ENCODE measurements at regions not wholly inside any gene's neighbourhood (a gene's known extent, or its start where the extent isn't known, plus 50 kb on each side); places are given as distances from the start of the nearest gene placed in this dataset.

- no peak for DNase-seq (ENCODE audit: low spot score)
- intact Hi-C loops (cut with DNase I) = no loop called here
Measured at GRCh38 chr5:93087326-93087725, 493.7 kb downstream of the NR2F1-AS1 start.

DNA sequence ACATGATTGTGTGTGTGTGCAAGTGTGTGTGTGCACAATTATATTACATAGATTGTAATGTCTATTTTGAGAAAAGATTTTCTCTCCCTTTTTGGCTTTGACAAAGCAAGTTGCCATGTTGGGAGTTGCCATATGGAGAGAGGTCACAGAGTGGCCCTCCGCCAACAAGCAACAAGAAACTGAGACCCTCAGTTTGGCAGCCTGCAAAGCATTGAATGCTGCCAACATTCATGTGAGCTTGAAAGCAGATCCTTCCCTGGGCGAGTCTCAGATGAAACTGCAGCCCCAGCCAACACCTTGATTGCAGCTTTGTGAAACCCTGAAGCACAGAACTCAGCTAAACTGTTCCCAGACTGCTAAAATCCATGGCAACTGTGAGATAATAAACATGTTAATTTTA, 498.0 kb downstream of the NR2F1-AS1 start:
- intact Hi-C loops (cut with DNase I) = no loop called here

DNA sequence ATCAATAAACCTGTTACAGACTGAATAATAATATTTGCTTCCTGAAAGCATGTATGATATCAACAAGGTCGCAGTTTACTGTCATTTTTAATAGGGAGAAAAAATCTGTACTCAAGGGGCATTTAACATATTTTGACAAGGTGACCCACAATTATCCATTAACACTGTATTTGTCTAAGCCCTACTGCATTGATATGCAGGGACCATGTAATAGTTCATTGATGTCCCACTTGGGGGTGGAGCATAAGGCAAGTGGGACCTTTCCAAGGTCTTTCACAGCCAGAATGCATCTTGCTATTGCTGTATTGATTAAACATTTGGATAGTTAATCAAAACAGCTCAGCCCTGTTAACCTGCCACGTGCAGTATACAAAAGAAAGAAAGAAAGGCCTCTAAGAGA, 502.0 kb downstream of the NR2F1-AS1 start:
- no peak for DNase-seq (ENCODE audit: low spot score)
- intact Hi-C loops (cut with DNase I) = loop anchor here (10.0 kb wide), 1 partner anchor 164 kb away; no protein-coding TSS in a partner anchor

More for the DNA sequence above, 498.0 kb downstream of the NR2F1-AS1 start:
- DNase-seq (ENCODE audit: low spot score) = no peak

GRCh38 chr5:93078082-93079038, 502.7 kb downstream of the NR2F1-AS1 start:
- intact Hi-C loops (cut with DNase I) = loop anchor here (10.0 kb wide), 1 partner anchor 164 kb away; no protein-coding TSS in a partner anchor
- peak; percentile 77 for DNase-seq (ENCODE audit: low spot score)

DNA sequence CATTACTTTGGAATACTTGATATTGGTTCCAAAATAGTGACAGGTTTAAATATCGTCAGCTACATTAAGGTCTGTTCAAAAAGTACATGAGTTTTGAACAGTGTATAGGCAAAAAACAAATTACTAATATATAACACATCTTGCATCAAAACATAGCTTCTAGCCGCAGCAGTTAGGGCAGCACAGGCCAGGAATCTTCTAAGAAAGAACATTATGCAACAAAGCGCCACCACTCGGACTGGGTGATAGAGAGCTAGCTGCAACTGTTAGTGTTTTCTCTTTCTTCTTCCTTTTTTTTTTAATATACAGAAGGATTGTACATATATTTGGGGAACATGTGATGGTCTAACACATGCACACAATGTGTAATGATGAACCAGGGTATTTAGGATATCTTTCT, 504.5 kb downstream of the NR2F1-AS1 start:
- intact Hi-C loops (cut with DNase I) = loop anchor here (10.0 kb wide), 1 partner anchor 162 kb away; no protein-coding TSS in a partner anchor
- DNase-seq (ENCODE audit: low spot score) = no peak

DNA sequence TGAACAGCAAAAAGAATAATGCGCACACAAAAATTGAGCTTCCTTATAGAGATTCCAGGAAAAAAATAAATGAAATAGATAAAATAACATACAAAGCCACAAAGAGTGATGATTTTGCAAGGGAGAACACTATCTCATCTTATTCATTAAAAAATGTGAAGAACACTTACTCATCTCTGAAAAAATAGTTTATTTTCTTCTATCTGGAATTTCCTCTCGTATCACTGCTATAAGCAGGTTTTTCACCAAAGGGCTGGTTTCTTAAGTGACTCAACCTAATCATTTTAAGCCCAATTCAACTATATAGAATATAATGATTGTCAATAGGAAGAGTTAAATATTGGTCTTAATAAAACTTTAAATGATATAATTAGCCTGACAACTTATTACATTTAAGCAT, 504.9 kb downstream of the NR2F1-AS1 start:
- no peak for DNase-seq (ENCODE audit: low spot score)
- intact Hi-C loops (cut with DNase I) = loop anchor here (10.0 kb wide), 1 partner anchor 161 kb away; no protein-coding TSS in a partner anchor

DNA sequence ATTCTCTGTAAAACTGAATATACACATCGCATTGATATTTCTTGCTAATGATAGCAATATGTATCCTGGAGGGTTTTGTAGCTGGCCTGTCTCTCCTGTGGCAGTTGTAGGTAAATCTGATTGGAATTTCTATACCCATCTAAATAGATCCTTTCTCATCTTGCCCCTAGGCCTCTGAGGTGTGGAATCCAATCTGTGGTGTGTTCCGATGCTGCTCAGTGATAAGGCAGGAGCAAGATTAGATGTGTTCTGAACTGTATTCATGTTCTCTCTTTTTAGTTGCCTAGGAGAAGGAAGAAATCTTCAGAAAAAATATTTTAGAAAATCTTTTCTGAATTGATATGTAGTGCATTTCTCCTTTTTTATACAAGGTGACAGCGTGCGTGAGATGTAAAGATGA, 507.5 kb downstream of the NR2F1-AS1 start:
- intact Hi-C loops (cut with DNase I) = loop anchor here (10.0 kb wide), 1 partner anchor 159 kb away; no protein-coding TSS in a partner anchor
- no peak for DNase-seq (ENCODE audit: low spot score)

DNA sequence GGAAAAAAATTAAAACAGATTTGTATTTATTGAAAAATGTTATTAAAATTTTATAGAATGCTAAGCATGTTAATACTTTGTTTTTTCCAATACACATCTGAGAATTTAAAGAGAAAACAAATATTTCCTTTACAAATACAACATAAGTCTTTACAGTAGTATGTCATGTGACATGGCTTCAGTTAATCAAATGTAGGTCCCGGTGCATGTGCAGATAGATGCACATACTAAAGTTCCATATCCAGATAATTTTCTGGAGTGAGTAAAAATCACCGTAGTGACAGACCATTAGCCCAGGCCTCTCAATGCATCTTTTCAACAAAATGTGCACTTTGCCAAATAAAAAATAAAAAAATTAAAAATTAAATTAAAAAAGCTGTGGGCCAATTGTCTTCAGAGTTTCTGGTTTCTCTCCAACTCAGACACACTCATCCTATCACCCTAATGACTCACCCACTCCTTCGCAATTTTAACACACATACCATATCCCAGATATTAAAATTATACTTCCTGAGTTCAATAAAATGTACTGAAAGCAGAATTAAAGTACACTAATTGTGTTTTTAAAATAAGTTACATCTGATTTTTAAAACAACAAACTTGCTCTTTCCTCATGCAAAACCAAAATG, 508.1 kb downstream of the NR2F1-AS1 start:
- no peak for DNase-seq (ENCODE audit: low spot score)
- intact Hi-C loops (cut with DNase I) = loop anchor here (10.0 kb wide), 1 partner anchor 158 kb away; no protein-coding TSS in a partner anchor

DNA sequence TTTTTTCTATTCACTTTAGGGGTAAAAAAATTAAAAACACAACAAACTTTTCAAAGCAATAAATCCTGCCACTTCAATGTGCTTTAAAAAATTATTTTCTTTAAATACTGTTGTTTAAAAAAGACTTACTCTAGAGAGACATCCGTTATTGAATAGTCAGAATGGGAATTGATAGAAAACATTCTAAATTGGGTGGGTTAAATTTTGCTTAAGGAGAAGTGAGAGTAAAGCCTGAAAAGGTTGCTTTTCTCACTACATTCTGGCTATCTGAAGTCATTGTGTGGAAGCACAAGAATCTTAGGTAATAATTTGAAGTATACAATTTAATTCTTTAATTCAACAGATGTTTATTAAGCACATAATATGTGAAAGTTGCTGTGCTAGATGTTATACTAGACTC, 509.3 kb downstream of the NR2F1-AS1 start:
- no peak for DNase-seq (ENCODE audit: low spot score)
- intact Hi-C loops (cut with DNase I) = loop anchor here (10.0 kb wide), 1 partner anchor 157 kb away; no protein-coding TSS in a partner anchor

DNA sequence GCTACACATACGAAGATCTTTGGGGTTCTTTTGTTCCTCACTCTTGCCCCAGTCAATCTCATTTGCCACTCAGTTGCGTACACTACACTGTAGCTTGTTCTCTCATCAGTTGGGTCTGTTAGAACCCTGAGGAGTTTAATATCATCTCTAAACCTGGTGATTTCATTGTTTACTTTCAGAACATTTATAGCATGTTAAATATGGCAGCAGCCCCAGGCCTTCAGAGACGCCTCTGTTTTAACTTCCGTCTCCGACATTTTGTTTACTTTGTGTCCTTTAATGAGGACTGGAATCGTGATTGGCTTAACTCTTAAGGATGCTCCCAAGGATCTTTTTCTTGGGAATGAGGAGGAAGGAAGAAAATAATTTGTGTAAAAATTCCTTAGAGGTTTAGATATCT, 510.1 kb downstream of the NR2F1-AS1 start:
- intact Hi-C loops (cut with DNase I) = loop anchor here (10.0 kb wide), 1 partner anchor 156 kb away; no protein-coding TSS in a partner anchor
- no peak for DNase-seq (ENCODE audit: low spot score)

GRCh38 chr5:93069276-93069675, 511.7 kb downstream of the NR2F1-AS1 start:
- DNase-seq (ENCODE audit: low spot score) = no peak
- intact Hi-C loops (cut with DNase I) = no loop called here

- no peak for DNase-seq (ENCODE audit: low spot score)
- intact Hi-C loops (cut with DNase I) = no loop called here
Measured at GRCh38 chr5:93062548-93062947, 518.5 kb downstream of the NR2F1-AS1 start.

GRCh38 chr5:93058309-93058708, 522.7 kb downstream of the NR2F1-AS1 start:
- intact Hi-C loops (cut with DNase I) = no loop called here
- no peak for DNase-seq (ENCODE audit: low spot score)

GRCh38 chr5:93057311-93057710, 523.7 kb downstream of the NR2F1-AS1 start:
- DNase-seq (ENCODE audit: low spot score) = no peak
- intact Hi-C loops (cut with DNase I) = no loop called here

DNA sequence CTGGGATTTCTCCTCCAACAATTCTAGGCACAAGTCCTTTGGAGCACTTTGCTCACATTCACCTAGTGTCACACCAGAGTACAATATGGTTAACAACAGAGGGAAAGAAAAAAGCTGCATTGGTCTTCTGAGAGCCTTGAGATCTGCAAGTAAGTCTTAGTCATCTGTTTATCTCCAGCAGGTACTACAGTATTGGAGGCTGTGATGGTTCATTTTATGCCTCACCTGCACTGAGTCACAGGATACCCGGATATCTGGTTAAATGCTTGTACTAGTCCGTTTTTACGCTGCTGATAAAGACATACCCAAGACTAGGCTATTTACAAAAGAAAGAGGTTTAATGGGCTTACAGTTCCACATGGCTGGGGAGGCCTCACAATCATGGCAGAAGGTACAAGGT, 525.0 kb downstream of the NR2F1-AS1 start:
- intact Hi-C loops (cut with DNase I) = no loop called here
- no peak for DNase-seq (ENCODE audit: low spot score)

GRCh38 chr5:93055561-93055960, 525.5 kb downstream of the NR2F1-AS1 start:
- intact Hi-C loops (cut with DNase I) = no loop called here
- no peak for DNase-seq (ENCODE audit: low spot score)

DNA sequence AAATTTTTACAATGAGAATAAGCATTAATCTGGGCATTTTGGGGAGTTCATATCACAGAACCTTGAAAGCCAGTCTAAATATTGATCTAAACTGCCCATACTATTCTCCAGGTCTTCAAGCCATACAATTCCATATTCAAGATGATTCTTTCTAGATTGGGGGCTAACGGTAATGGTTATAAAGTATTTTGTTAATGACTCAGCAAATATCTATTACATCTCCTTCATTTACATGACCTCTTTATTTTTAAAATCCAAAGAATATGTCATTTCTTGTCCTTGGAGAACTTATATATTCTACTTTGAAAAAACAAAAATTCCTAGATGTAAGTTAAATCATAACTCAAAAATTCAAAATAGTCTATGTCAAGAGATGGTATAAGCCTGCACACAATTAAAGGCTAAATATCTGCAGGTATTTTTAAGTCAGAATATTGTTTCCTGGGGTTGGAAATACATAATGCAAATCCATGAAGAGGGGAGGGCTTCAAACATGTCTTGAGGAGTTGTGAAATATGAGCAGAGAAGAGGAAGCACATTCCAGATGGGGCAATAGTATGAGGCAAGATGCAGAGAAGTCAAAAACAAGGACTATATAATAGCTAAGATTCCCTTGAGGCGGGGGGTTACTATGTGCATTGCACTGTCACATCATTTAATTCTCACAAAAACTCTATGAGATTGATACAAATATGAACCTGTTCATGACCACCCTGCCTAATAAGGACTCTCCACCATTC, 526.4 kb downstream of the NR2F1-AS1 start:
- intact Hi-C loops (cut with DNase I) = no loop called here
- DNase-seq (ENCODE audit: low spot score) = no peak

DNA sequence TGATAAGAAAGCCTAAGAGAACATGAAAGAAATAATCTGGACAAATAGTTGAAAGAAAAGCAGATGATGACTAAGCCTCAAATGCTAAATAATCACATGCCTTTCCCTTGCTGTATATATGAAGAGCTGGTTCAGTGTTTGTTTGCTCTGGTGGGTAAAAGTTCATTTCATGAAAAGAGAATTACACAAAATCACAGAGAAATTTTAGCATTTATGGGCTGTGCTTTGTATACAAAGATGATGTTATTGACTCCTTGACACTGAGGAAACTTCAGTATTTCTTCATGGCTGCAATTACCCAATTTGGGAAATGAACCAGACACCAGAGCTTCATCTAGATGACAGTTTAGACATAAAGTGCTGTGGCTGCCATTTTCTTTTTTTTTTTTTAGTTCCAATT, 527.2 kb downstream of the NR2F1-AS1 start:
- DNase-seq (ENCODE audit: low spot score) = no peak
- intact Hi-C loops (cut with DNase I) = no loop called here

- intact Hi-C loops (cut with DNase I) = no loop called here
- no peak for DNase-seq (ENCODE audit: low spot score)
Measured at GRCh38 chr5:93048858-93049257, 532.2 kb downstream of the NR2F1-AS1 start.
